ENCODE measurements at regions not wholly inside any gene's neighbourhood (a gene's known extent, or its start where the extent isn't known, plus 50 kb on each side); places are given as distances from the start of the nearest gene placed in this dataset.
"Not testable (repeated sequence)": the region's sequence is repeated elsewhere in the genome, so short reads cannot be mapped to it uniquely, and the experiment has no call there.

DNA sequence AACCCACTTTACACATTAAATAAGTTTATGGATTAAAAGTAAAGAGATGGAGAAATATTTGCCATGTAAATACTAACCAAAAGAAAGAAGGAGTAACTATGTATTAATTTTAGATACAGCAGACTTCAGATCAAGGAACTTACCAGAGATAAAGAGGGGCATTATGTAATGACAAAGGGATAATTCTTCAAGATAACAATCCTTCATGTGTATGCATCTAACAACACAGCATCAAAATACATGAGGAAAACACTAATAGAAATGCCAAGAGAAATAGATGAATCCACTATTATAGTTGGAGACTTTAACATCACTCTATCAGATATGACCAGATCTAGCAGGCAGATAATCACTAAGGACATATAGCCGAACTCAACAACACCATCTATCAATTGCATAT is 149.8 kb upstream of the ANKRD55 start:
- DNase-seq (ENCODE audit: low spot score): no peak

DNA sequence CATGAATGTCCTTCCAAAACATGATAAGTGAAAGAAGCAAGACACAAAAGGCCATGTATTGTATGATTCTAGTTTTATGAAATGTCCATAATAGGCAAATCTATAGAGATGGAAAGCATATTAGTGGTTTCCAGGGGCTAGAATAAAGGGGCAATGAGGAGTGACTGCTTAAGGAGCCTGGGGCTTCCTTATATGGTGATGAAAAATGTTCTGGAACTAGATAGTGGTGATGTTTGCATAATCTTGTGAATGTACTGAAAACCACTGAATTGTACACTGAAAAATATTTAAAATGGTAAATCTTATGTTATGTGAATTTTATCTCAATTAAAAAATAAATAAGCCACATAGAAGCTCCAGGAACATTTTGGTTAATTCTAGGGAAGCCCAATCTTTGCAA is 144.4 kb upstream of the ANKRD55 start:
- no peak for DNase-seq (ENCODE audit: low spot score)

DNA sequence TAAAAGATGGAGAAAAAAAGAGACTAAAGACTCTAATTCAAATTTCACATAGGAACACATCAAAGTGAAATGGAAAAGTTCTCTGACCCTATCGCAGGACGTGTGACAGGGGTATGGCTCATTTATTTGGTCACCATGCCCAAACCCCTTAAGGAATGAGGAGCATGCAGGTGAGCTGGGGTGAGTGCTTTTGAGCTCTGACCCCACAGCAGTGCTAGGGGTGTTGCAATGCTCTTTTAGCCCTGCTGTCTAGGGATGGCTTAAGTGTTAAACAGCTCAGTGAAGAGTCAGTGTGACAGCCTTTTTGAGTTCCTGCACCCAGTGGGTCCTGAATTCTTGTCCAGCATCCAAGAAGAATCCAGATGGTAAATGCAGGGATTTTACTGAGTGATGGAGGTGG is 143.0 kb upstream of the ANKRD55 start:
- DNase-seq (ENCODE audit: low spot score): no peak

DNA sequence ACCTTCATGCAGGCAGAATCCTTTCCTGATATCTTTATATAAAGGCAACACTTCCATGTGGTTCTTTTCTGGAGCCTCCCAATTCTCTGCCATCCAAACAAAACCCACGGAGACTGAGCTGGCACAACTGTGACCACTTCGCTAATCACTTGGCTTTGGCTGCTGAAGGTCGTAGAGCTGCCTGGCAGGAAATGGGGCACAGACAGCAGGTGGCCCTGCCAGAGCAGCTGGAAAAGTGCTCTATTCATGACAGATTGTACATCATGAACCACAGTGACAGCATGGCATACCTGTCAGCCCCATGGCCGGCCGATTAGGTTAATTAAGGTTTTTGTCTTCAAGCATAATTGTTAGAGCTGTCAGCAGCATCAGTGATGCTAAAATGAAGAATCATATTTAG is 141.9 kb upstream of the ANKRD55 start:
- DNase-seq (ENCODE audit: low spot score): no peak

DNA sequence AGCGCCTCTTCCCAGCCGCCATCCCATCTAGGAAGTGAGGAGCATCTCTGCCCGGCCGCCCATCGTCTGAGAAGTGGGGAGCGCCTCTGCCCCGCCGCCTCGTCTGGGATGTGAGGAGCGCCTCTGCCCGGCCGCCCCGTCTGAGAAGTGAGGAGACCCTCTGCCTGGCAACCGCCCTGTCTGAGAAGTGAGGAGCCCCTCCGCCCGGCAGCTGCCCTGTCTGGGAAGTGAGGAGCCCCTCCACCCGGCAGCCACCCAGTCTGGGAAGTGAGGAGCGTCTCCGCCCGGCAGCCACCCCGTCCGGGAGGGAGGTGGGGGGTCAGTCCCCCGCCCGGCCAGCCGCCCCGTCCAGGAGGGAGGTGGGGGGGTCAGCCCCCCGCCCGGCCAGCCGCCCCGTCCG is 139.4 kb upstream of the ANKRD55 start:
- DNase-seq (ENCODE audit: low spot score): not testable (repeated sequence)

DNA sequence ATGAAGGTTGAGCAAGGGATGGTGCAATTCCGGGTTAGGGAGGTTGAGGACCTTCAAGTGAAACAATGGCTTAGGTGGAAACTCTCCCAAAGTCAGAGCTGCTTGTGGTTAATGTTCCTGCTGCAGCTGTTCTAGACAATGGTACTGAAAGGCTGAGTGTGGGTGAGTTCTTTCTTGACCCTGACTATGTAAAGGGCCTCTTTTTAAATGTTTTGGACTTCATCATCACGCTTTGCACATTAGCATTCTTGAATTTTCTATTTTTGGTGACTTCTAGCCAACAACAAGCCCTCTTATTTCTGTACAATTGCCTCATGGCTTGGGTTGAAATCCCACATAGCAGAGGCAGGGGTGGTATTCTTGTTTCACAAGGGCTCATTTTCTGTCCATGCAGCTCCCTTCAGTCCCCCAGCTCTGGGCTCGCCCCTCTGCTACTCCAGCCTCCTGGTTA is 136.3 kb upstream of the ANKRD55 start:
- DNase-seq (ENCODE audit: low spot score): no peak

DNA sequence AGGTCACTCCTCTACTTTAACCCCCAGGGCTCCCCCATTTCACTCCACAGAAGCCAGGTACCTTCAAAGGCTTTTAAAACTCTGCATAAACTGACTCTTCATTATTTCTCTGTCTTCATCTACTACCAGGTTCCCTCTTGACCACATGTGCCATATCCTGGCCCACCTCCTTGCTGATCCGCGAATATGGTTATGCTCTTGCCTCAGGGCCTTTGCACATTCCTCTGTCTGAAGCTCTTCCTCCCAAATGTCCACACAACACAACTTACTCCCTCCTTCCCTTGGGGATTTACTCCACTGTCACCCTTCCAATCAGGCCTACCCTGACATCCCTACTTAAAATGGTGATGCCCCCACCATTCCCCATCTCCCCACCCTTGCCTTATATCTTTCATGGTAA is 134.6 kb upstream of the ANKRD55 start:
- DNase-seq (ENCODE audit: low spot score): no peak

DNA sequence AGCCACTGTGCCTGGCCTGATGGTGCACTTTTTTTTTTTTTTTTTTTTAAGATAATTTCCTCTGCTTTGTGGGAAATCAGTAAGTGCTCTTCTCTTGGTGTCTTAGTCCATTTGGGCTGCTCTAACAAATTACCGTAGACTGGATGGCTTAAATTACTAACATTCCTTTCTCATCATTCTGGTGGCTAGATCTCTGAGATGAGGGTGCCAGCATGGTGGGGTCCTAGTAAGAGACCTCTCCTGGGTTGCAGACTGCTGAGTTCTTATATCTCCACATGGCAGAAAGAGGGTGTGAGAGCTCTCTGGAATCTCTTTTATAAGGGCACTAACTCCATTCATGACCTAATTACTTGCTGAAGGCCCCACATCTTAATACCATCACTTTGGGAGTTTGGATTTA is 133.9 kb upstream of the ANKRD55 start:
- DNase-seq (ENCODE audit: low spot score): no peak

DNA sequence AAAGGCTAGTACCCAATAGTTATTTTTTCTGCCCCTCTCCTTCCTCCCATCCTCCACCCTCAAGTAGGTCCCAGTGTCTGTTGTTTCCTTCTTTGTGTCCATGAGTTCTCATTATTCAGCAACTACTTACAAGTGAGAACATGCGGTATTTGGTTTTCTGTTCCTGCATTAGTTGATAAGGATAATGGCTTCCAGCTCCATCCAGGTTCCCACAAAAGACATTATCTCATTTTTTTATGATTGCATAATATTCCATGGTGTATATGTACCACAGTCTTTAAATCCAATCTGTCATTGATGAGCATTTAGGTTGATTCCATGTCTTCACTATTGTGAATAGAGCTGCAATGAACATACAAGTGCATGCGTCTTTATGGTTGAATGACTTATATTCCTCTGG is 128.3 kb upstream of the ANKRD55 start:
- no peak for DNase-seq (ENCODE audit: low spot score)

DNA sequence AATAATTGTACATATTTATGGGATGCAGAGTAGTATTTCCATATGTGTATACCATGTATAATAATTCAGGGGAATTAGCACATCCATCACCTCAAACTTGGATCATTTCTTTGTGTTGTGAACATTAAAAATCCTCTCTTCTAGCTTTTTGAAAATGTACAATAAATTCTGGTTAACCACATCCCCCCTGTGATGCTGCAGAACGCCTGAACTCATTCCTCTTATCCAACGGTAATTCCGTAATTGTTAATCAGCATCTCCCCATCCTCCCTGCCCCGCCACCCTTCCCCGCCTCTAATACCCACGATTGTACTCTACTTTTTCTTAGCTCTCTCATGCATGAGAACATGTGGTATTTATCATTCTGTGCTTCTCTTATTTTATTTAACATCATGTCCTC is 127.7 kb upstream of the ANKRD55 start:
- no peak for DNase-seq (ENCODE audit: low spot score)

DNA sequence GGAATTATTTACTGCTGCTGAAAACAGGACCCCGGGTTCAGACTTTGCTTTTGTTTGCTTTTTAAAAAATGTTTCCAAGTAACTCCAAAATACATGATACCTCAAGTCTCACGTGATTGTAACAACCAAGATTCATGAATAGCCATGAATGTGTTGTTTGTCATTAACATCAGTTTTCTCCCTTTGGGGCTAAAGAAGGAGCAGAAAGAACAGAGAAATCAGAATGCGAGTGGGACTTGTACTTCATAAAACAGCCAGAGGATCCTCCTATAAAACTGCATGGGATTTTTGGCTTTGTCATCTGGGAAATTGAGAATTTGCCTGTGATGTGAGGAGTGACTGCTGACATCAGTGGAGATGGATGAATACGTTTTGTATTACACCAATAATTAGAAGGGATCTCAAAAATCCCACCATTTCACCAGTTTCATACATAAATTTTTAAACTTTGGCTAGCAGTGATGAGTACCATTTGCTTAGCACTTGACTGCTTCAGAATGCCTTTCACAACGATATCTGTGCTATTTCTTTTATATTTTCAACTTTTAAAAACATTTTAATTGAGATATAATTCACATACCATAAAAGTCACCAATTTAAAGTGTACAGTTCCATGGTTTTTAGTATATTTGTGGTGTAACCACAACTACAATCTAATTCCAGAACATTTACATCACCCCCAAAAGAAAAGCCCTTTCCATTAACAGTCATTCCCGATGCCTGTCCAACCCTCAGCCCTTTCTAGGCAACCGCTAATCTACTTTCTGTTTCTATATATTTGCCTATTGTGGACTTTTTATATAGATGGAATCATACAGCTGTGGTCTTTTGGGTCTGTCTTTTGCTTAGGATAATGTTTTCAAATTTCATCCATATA is 126.9 kb upstream of the ANKRD55 start:
- no peak for DNase-seq (ENCODE audit: low spot score)

DNA sequence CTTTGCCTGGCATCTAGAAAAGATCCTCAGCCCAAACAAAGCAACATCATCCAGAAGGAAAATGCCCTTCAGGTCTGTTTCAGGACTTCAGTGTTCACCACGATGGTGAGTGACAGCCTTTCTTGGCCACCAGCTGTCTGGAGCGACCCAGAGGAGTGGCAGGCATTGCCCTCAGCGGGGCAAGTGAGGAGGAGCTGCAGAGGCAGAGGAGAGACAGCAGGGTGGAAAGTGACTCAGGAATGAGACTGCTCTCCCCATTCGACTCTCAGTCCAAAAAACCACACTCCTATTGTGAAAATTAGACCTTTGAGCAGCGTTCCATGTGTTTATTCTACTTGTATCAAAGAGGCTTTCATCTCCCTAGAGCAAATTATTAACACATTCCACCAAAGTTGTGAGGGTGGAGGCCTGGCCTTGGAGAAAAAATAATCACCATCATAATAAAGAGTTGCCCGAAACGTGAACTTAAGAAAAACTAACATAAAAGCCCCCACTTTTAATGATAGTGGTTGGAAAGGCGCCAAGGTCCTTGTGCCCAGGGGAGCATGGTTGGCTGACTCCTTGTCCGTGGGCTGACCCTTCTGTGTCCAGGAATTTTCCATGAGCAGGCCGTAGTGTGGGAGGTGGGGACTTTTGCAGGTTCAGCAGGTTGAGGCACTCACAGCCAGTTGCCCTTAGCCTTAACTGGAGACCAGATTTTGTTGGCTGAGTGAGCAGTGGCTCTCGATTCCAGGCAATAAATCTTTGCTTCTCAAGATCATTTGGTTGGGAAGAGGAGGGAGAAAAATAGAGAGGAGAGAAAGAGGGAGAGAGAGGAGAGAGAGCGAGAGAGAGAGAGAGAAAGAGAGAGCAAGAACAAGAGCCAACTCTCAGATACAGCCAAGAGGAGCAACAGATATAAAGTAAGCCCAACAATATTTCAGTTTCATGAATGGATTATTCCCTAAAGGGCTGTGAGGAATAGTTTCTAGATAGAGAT is 125.9 kb upstream of the ANKRD55 start:
- DNase-seq (ENCODE audit: low spot score): peak; percentile 56

DNA sequence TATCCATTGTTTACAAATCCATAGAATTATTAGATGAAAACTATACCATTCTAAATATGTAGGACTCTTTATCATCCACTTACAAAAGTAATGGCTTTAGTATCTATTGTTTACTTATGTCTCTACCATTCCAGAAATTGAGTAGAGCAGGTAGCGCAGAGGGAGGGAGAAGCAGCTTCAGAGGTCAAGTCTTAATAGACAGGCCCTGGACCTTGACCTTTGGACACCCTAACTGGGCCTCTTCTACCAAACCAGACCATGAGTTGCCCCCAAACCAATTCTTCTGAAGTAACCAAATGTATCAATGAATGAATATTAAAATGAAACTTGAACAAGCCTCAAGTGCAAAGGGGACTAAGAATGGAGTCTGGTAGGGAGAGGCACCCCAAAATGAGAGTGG is 124.9 kb upstream of the ANKRD55 start:
- DNase-seq (ENCODE audit: low spot score): no peak

DNA sequence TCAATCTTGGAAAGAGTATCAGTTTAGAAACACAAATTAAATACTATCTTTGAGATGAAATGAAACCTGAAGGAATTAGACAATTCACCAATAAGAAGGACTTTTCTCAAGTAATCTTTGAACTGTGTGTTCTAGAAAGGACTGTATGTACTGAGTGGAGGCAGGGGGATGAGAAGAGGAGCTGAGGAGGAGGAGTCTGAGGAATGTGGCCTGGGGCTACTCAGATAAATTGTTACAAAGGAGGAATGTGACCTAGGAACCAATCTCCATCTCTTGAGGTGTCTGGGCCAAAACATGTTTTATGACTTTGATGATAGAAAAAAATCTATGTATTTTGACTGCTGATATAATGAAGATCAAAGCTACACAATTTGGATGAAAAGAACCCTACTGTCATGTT is 124.3 kb upstream of the ANKRD55 start:
- no peak for DNase-seq (ENCODE audit: low spot score)

DNA sequence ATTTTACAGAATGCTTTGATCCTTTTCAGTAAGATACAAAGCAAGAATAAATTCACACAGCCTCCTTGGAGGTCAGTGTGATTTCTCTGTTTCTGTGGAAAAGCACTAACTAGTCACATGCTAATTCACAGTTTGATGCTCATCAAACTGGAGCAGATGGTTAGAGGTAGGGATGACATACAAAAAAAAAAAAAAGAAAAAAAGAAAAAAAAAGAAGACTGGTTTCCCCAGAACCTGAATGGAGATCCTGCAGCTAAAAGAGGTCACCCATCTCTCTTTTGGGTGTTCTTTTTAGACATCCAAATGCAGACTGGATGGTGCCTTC is 123.7 kb upstream of the ANKRD55 start:
- DNase-seq (ENCODE audit: low spot score): no peak

DNA sequence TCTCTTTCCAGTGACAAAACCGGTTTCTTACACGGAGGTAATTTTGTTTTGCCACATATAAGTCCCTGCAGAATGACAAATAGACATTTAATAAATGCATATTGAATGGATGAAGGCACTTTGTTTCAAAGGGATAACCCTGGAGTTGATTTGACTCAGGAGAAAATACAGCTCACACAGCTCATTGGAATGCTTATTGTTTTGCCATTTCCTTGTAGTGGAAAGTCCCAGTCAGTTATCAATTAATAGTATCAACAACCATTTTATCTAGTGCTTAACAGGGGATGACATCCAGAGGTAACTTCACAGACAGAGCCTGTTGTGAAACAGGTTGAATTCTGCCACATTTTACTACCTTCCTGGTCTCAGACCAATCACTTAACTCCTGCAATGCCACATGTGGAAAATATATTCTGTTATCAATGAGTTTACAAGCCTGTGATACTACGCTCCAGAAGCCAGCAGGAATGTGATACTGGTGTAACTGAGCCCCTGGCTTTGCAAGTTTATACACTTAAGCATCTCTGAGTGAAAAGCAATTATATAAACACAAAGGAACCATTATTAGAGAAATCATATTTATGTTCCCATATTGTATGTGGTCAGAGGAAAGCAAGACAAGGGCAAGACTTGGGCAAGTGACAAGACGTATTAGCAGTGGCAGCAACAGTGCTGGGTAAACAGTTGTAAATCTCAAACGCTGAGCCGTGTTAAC is 123.1 kb upstream of the ANKRD55 start:
- DNase-seq (ENCODE audit: low spot score): no peak

DNA sequence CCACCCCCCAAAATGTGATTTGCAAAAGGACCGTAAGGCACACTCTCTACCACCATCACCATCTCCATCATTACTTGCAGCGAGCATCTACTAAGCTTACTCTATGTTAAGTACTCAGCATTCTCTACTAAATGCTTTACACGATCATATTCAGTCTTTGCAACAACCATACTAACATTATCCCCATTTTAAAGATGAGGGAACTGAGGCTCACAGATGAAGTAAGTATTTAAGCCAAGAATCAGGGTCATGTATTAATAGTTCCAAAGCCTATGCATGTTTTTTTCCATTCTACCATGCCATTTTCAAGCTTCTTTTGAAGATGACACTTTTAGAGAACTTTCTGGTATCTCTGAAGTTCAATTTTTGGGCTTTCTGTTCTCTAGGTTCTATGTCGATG is 121.7 kb upstream of the ANKRD55 start:
- no peak for DNase-seq (ENCODE audit: low spot score)

DNA sequence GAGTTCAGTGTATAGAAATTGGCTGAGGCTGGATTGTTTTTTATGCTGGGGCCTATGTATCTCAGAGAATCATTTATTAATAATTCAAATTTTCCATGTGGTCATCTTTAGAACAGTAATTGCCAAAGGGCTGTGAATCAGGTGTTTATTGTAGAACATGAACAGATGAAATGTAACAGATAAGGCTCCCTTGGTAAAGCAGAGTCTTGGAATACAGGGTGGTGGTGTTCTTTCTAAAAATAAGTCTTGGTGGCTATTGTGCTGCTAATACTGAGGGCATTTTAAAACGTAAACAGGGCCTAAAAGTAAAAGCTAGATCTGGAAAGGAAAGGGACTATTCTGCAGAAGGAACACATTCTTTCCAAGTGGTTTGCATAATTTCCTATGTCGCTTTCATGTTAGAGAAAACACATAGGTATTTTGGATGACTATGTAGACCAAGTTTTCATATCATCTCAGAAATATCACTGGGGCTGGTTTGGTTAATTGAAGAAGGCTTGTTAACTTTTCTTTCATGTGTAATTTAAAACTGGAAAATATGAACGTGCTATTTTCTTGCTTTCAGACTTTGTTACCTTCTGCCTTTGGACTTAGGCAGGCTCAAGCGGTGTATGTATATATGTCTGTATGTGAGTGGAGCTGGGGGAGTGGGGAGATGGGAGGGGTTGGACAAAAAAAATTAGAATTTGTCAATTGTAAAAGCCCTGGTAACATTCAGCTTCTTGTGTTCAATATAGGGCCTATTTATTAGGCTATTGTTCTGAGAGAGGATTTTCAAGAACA is 119.9 kb upstream of the ANKRD55 start:
- no peak for DNase-seq (ENCODE audit: low spot score)

DNA sequence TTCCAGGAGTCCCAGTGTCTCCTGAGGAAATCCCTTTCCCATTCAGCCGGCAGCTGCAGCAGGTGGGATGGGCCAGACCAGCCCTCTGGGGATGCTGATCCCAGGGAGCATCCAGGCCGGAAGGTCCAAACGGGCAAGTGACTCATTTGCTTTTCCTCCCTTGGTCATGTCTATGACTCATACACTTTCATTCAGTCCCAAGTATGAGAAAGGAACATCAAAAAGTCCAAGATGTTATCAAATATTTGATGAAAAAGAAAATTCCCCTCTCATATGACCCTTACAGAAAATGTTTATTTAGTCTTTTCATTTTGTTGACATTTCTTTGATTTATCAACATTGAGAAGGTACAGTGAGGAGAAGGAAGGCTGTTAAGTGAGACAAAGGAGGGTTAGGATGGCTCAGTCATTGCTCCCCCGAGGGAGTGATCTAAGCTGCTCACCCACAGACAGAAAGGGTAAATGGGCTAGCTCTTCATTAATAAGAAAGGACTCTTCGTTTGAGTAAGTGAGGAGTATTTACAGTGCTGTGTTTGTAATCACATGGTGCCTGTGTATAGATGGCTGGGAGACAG is 117.6 kb upstream of the ANKRD55 start:
- DNase-seq (ENCODE audit: low spot score): peak; percentile 92

DNA sequence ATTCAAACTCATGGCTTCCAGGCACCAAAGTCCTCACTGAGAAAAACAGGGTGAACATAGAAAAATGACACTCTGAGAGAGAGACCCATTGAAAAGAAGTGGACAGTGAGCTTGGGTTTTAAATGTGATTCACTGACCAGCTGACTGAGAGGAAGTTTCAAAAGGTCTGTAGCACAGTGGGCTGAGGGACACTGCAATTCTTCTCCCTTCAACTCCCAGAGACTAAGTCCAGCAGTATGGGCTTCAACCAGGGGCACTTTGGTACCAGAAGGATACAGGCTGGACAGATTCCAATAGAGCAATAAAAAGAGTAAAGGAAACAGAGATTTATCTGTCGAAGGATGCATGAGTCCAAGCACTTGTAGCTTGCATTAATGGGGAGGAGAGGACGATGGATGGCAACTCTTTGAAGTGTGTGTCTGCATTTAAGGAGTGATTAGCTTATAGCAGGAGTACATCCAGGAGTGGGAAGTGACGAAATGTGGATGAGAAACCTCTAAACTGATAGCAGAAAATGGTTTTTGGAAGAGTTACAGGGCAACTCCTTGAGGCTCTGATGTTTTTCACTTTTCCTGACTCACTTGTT is 117.0 kb upstream of the ANKRD55 start:
- DNase-seq (ENCODE audit: low spot score): no peak

DNA sequence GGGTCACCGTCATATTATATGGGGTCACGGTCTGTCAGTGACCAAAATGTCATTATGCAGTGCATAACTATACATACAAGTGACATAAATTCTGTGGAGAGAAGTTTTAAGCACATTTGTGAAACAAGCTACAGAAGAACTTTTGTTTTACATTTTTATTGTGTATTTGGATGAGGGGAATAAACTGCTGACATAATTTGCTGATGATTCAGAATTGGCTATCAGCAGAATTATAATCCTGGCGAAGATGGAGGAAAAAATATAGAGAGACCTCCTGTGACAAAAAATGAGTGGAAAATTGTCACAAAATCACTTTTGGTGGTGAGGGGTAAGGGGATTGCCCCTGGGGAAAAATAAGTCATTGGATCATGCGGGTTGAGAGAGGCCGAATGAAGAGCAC is 116.3 kb upstream of the ANKRD55 start:
- no peak for DNase-seq (ENCODE audit: low spot score)

Measured in AG20443 (cell line).